ENCODE measurements at regions not wholly inside any gene's neighbourhood (a gene's known extent, or its start where the extent isn't known, plus 50 kb on each side); places are given as distances from the start of the nearest gene placed in this dataset.

DNA sequence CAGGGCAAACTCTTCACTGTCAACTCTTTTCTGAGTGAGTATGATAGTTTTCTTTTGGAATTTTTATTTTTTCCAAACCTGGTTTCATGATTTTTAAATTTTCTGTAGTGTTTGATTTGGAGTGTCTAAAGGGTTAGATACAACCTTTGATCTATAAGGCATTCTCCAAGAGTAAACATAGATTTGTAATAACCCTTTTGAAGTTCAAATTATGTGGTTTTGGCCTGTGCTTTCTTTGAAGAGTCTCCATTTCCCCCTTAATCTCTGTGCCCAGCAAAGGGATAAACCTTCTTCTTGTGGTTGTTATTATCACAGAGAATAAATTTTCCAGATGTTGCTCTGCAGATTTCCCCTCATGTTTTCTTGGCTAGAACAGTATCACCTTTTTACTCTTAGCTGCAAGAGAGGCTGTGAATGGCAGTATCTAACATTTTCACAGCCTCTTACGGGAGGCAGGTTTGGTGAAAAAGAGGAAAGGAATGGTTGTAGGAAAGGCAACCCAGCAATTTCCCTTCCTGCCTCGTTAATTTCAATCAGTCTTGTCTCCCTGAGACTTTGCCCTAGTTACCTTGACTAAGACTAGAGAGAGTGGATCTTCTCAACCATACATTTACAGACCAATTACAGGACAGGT, 83.3 kb upstream of the AKIRIN2 start:
- FAIRE-seq = no peak
- Histone ChIP-seq H3K9me1 (ENCODE audit: control insufficient read depth, extremely low read depth, insufficient read depth, low read length) (no peaks in the 10 kb centered on the region), H3K9me3 (ENCODE audit: control insufficient read depth, low read depth, low read length) (no peaks in the 10 kb centered on the region), H3K27ac (ENCODE audit: control insufficient read depth, insufficient read depth, low read length) (no peak overlapping the region), H3K4me3 (ENCODE audit: control insufficient read depth in 2 of 3, extremely low read depth in 1 of 3, insufficient read depth in 2 of 3, low read depth in 1 of 3, low read length in 3 of 3) (no peak overlapping the region), H2AFZ (ENCODE audit: control insufficient read depth, low read length) (no peak overlapping the region), H3K9ac (ENCODE audit: control insufficient read depth, extremely low read depth, insufficient read depth, low read length) (no peak overlapping the region), H3K36me3 (ENCODE audit: control insufficient read depth in 2 of 2, extremely low read depth in 1 of 2, insufficient read depth in 2 of 2, low read length in 2 of 2) (no peaks in the 10 kb centered on the region), H3K27me3 (ENCODE audit: control insufficient read depth, extremely low read depth, insufficient read depth, low read length) (no peaks in the 10 kb centered on the region), H3K4me1 (ENCODE audit: control insufficient read depth, extremely low read depth, insufficient read depth, low read length) (peaks cover 17% of the 10 kb centered on the region), H3K4me2 (ENCODE audit: control insufficient read depth, extremely low read depth, insufficient read depth, low read depth, low read length) (no peak overlapping the region), H4K20me1 (ENCODE audit: control insufficient read depth, extremely low read depth, insufficient read depth, low read length) (no peaks in the 10 kb centered on the region), H3K79me2 (ENCODE audit: control insufficient read depth, insufficient read depth, low read length) (no peaks in the 10 kb centered on the region)
- DNase-seq (ENCODE audit: low read depth, low spot score) = no peak
- TF ChIP-seq, protein P1, sequence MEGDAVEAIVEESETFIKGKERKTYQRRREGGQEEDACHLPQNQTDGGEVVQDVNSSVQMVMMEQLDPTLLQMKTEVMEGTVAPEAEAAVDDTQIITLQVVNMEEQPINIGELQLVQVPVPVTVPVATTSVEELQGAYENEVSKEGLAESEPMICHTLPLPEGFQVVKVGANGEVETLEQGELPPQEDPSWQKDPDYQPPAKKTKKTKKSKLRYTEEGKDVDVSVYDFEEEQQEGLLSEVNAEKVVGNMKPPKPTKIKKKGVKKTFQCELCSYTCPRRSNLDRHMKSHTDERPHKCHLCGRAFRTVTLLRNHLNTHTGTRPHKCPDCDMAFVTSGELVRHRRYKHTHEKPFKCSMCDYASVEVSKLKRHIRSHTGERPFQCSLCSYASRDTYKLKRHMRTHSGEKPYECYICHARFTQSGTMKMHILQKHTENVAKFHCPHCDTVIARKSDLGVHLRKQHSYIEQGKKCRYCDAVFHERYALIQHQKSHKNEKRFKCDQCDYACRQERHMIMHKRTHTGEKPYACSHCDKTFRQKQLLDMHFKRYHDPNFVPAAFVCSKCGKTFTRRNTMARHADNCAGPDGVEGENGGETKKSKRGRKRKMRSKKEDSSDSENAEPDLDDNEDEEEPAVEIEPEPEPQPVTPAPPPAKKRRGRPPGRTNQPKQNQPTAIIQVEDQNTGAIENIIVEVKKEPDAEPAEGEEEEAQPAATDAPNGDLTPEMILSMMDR (optimal IDR thresholded peaks at IDR 0.05 in 1 of 3, IDR thresholded peaks at IDR 0.05 in 1 of 3, conservative IDR thresholded peaks at IDR 0.05 in 1 of 3; ENCODE audit: extremely low read depth in 1 of 3, insufficient read depth in 2 of 3, low read length in 3 of 3) = no peak
- no peak for TF ChIP-seq EZH2 (IDR thresholded peaks at IDR 0.05; ENCODE audit: low read length)
- dilution Hi-C loops (cut with MboI; ENCODE audit: extremely low pct_ligation_motif_present, low sequenced_read_pairs) = no loop called here

GRCh38 chr6:87784690-87785089, 82.7 kb upstream of the AKIRIN2 start:
- H3K4me1 ChIP-seq (ENCODE audit: control insufficient read depth, extremely low read depth, insufficient read depth, low read length) = peaks cover 13% of the 10 kb centered on the region

More at GRCh38 chr6:87784690-87785089, 82.7 kb upstream of the AKIRIN2 start:
- dilution Hi-C loops (cut with MboI; ENCODE audit: extremely low pct_ligation_motif_present, low sequenced_read_pairs) = no loop called here
- Histone ChIP-seq H3K36me3 (ENCODE audit: control insufficient read depth in 2 of 2, extremely low read depth in 1 of 2, insufficient read depth in 2 of 2, low read length in 2 of 2) (no peaks in the 10 kb centered on the region), H3K9ac (ENCODE audit: control insufficient read depth, extremely low read depth, insufficient read depth, low read length) (no peak overlapping the region), H4K20me1 (ENCODE audit: control insufficient read depth, extremely low read depth, insufficient read depth, low read length) (no peaks in the 10 kb centered on the region), H3K79me2 (ENCODE audit: control insufficient read depth, insufficient read depth, low read length) (no peaks in the 10 kb centered on the region), H2AFZ (ENCODE audit: control insufficient read depth, low read length) (no peak overlapping the region), H3K27ac (ENCODE audit: control insufficient read depth, insufficient read depth, low read length) (no peak overlapping the region), H3K9me1 (ENCODE audit: control insufficient read depth, extremely low read depth, insufficient read depth, low read length) (no peaks in the 10 kb centered on the region), H3K4me2 (ENCODE audit: control insufficient read depth, extremely low read depth, insufficient read depth, low read depth, low read length) (no peak overlapping the region), H3K27me3 (ENCODE audit: control insufficient read depth, extremely low read depth, insufficient read depth, low read length) (no peaks in the 10 kb centered on the region), H3K4me3 (ENCODE audit: control insufficient read depth in 2 of 3, extremely low read depth in 1 of 3, insufficient read depth in 2 of 3, low read depth in 1 of 3, low read length in 3 of 3) (no peak overlapping the region), H3K9me3 (ENCODE audit: control insufficient read depth, low read depth, low read length) (no peaks in the 10 kb centered on the region)
- TF ChIP-seq, protein P1 (optimal IDR thresholded peaks at IDR 0.05 in 1 of 3, IDR thresholded peaks at IDR 0.05 in 1 of 3, conservative IDR thresholded peaks at IDR 0.05 in 1 of 3; ENCODE audit: extremely low read depth in 1 of 3, insufficient read depth in 2 of 3, low read length in 3 of 3) = no peak
- no peak for TF ChIP-seq EZH2 (IDR thresholded peaks at IDR 0.05; ENCODE audit: low read length)
- DNase-seq (ENCODE audit: low read depth, low spot score) = no peak
- no peak for FAIRE-seq
